GM23338 (cell line): ENCODE measurements at regions not wholly inside any gene's neighbourhood (a gene's known extent, or its start where the extent isn't known, plus 50 kb on each side); places are given as distances from the start of the nearest gene placed in this dataset.

Experiments used
- CREB1 ChIP-seq: fragments of 250-450 bp; sonication (Bioruptor Pico); IDR thresholded peaks from 2 replicates; pipeline ENCODE4 v1.5.0; 2020; ENCODE audit warnings: low read depth, mild to moderate bottlenecking, moderate library complexity
- CTCF ChIP-seq, 2 experiments: fragments of 200-600 bp in 1 of 2; sonication (generic) in 1 of 2; conservative IDR thresholded peaks; 2 replicates each; pipeline versions ENCODE4 v1.5.1 to v1.6.1; 2016 to 2017; ENCODE audit warnings: antibody characterized with exemption in 2 of 2, low read depth in 2 of 2, mild to moderate bottlenecking in 2 of 2, moderate library complexity in 1 of 2
- EZH2 ChIP-seq: fragments of 200-600 bp; sonication (generic); IDR thresholded peaks from one replicate; pipeline ENCODE4 v1.8.0; 2017; ENCODE audit warnings: antibody characterized with exemption, mild to moderate bottlenecking, low read depth; ENCODE audit not compliant: unreplicated experiment
- EZH2phosphoT487 ChIP-seq: fragments of 200-600 bp; sonication (generic); IDR thresholded peaks from one replicate; pipeline ENCODE4 v1.8.1; 2018; ENCODE audit warnings: antibody characterized with exemption; ENCODE audit not compliant: unreplicated experiment
- JUNB ChIP-seq: IDR thresholded peaks from one replicate; pipeline ENCODE4 v1.6.1; 2016; ENCODE audit warnings: antibody characterized with exemption; ENCODE audit not compliant: unreplicated experiment
- POLR2AphosphoS5 ChIP-seq: IDR thresholded peaks from 2 replicates; pipeline ENCODE4 v1.6.1; 2016; ENCODE audit warnings: antibody characterized with exemption, low read depth
- STAT1 ChIP-seq: IDR thresholded peaks from one replicate; pipeline ENCODE4 v1.6.1; 2016; ENCODE audit warnings: antibody characterized with exemption; ENCODE audit not compliant: unreplicated experiment

GRCh38 chr20:50442512-50442911, 67.7 kb upstream of the PTPN1 start:
- TF ChIP-seq CTCF (conservative IDR thresholded peaks at IDR 0.05; ENCODE audit: low read depth in 2 of 2), result no peak
- no peak for TF ChIP-seq EZH2
- no peak for TF ChIP-seq EZH2phosphoT487
- no peak for TF ChIP-seq CREB1 (CRISPR knock-in tag)
- no peak for TF ChIP-seq POLR2AphosphoS5
- TF ChIP-seq STAT1, result no peak
- no peak for TF ChIP-seq JUNB
